IMR-90 (cell line): ENCODE measurements at regions not wholly inside any gene's neighbourhood (a gene's known extent, or its start where the extent isn't known, plus 50 kb on each side); places are given as distances from the start of the nearest gene placed in this dataset.

Experiments used
- BHLHE40 ChIP-seq: fragments of 150-350 bp; IDR thresholded peaks from 2 replicates; pipeline ENCODE4 v1.6.1; 2016; ENCODE audit warnings: mild to moderate bottlenecking, low read depth, low read length
- CEBPB ChIP-seq: IDR thresholded peaks from 2 replicates; pipeline ENCODE4 v1.6.1; 2012; ENCODE audit warnings: low read depth, low read length, improper control_type of control experiment
- CHD1 ChIP-seq: IDR thresholded peaks from 2 replicates; pipeline ENCODE4 v1.6.1; 2012; ENCODE audit warnings: low read depth, low read length, improper control_type of control experiment
- FOS ChIP-seq: fragments of 150-350 bp; IDR thresholded peaks from 2 replicates; pipeline ENCODE4 v1.6.1; 2016; ENCODE audit warnings: low read depth, low read length
- MAZ ChIP-seq: IDR thresholded peaks from 2 replicates; pipeline ENCODE4 v1.6.1; 2012; ENCODE audit warnings: low read depth, mild to moderate bottlenecking, low read length, improper control_type of control experiment, moderate library complexity, borderline replicate concordance
- MXI1 ChIP-seq: IDR thresholded peaks from 2 replicates; pipeline ENCODE4 v1.6.1; 2012; ENCODE audit warnings: low read depth, mild to moderate bottlenecking, low read length, moderate library complexity, borderline replicate concordance
- POLR2A ChIP-seq: IDR thresholded peaks from 2 replicates; pipeline ENCODE4 v1.6.1; 2012; ENCODE audit warnings: mild to moderate bottlenecking, low read depth, low read length
- RAD21 ChIP-seq: IDR thresholded peaks from 2 replicates; pipeline ENCODE4 v1.6.1; 2012; ENCODE audit warnings: low read length, improper control_type of control experiment
- SMC3 ChIP-seq: fragments of 150-350 bp; IDR thresholded peaks from 2 replicates; pipeline ENCODE4 v1.6.1; 2016; ENCODE audit warnings: low read depth, mild to moderate bottlenecking, antibody characterized with exemption, low read length, moderate library complexity
- TF ChIP-seq, protein P1 (sequence below): conservative IDR thresholded peaks from 2 replicates; pipeline ENCODE4 v1.5.1; 2012; ENCODE audit warnings: mild to moderate bottlenecking, low read depth, low read length, improper control_type of control experiment
- TF ChIP-seq, protein P2 (sequence below): fragments of 150-350 bp; IDR thresholded peaks from 2 replicates; pipeline ENCODE4 v1.6.1; 2017; ENCODE audit warnings: mild to moderate bottlenecking, antibody characterized with exemption, low read length, low read depth
- TF ChIP-seq, protein P3 (sequence below): fragments of 150-350 bp; IDR thresholded peaks from 2 replicates; pipeline ENCODE4 v1.6.1; 2016; ENCODE audit warnings: low read depth, mild to moderate bottlenecking, low read length, moderate library complexity, borderline replicate concordance

DNA sequence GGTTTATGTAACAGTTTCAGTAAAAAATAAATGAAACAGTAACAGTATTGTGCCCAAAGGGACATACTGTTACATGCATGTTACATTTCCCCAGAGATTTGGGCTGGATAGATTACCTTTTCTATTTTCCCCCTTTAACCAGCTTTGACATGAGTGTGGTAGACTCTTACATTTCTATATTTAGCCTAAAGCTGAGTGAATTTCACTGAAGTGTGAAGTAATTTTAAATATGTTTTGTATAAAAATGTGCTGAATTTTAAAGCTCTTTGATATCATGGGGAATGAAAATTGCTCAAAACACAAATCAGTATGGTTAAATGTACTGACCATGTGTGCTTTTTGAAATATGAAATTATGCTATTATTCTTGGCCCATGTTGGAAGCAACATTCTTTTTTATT lies 122.3 kb upstream of the CDH10 start:
- TF ChIP-seq, protein P1, sequence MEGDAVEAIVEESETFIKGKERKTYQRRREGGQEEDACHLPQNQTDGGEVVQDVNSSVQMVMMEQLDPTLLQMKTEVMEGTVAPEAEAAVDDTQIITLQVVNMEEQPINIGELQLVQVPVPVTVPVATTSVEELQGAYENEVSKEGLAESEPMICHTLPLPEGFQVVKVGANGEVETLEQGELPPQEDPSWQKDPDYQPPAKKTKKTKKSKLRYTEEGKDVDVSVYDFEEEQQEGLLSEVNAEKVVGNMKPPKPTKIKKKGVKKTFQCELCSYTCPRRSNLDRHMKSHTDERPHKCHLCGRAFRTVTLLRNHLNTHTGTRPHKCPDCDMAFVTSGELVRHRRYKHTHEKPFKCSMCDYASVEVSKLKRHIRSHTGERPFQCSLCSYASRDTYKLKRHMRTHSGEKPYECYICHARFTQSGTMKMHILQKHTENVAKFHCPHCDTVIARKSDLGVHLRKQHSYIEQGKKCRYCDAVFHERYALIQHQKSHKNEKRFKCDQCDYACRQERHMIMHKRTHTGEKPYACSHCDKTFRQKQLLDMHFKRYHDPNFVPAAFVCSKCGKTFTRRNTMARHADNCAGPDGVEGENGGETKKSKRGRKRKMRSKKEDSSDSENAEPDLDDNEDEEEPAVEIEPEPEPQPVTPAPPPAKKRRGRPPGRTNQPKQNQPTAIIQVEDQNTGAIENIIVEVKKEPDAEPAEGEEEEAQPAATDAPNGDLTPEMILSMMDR, result no peak
- TF ChIP-seq POLR2A (no peak), CHD1 (no peak), RAD21 (no peak), CEBPB (no peak), SMC3 (no peak), MXI1 (no peak), BHLHE40 (no peak), MAZ (no peak), FOS (no peak)
- TF ChIP-seq, protein P2, sequence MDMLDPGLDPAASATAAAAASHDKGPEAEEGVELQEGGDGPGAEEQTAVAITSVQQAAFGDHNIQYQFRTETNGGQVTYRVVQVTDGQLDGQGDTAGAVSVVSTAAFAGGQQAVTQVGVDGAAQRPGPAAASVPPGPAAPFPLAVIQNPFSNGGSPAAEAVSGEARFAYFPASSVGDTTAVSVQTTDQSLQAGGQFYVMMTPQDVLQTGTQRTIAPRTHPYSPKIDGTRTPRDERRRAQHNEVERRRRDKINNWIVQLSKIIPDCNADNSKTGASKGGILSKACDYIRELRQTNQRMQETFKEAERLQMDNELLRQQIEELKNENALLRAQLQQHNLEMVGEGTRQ, result no peak
- TF ChIP-seq, protein P3, sequence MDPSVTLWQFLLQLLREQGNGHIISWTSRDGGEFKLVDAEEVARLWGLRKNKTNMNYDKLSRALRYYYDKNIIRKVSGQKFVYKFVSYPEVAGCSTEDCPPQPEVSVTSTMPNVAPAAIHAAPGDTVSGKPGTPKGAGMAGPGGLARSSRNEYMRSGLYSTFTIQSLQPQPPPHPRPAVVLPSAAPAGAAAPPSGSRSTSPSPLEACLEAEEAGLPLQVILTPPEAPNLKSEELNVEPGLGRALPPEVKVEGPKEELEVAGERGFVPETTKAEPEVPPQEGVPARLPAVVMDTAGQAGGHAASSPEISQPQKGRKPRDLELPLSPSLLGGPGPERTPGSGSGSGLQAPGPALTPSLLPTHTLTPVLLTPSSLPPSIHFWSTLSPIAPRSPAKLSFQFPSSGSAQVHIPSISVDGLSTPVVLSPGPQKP, result no peak
